ENCODE measurements at regions not wholly inside any gene's neighbourhood (a gene's known extent, or its start where the extent isn't known, plus 50 kb on each side); places are given as distances from the start of the nearest gene placed in this dataset.
"Not testable (repeated sequence)": the region's sequence is repeated elsewhere in the genome, so short reads cannot be mapped to it uniquely, and the experiment has no call there.

GRCh38 chr4:4050781-4051180 lies 175.9 kb downstream of the OTOP1 start:
- not testable (repeated sequence) for DNase-seq

GRCh38 chr4:4052933-4053332 lies 173.8 kb downstream of the OTOP1 start:
- DNase-seq = not testable (repeated sequence)

GRCh38 chr4:4057226-4057625 lies 169.5 kb downstream of the OTOP1 start:
- DNase-seq = not testable (repeated sequence)

- DNase-seq = not testable (repeated sequence)
Measured at GRCh38 chr4:4084171-4084570, 142.6 kb downstream of the OTOP1 start.

- not testable (repeated sequence) for DNase-seq
Measured at GRCh38 chr4:4089716-4090419, 136.9 kb downstream of the OTOP1 start.

GRCh38 chr4:4090720-4091119 lies 136.0 kb downstream of the OTOP1 start:
- not testable (repeated sequence) for DNase-seq

- DNase-seq = not testable (repeated sequence)
Measured at GRCh38 chr4:4092159-4092558, 134.6 kb downstream of the OTOP1 start.

- not testable (repeated sequence) for DNase-seq
Measured at GRCh38 chr4:4099610-4100009, 127.1 kb downstream of the OTOP1 start.

- not testable (repeated sequence) for DNase-seq
Measured at GRCh38 chr4:4106923-4107322, 119.8 kb downstream of the OTOP1 start.

GRCh38 chr4:4107411-4108107 lies 119.2 kb downstream of the OTOP1 start:
- DNase-seq = not testable (repeated sequence)

GRCh38 chr4:4115381-4115780 lies 111.3 kb downstream of the OTOP1 start:
- DNase-seq = not testable (repeated sequence)

GRCh38 chr4:4116901-4117300 lies 109.8 kb downstream of the OTOP1 start:
- not testable (repeated sequence) for DNase-seq

GRCh38 chr4:4134368-4134767 lies 92.4 kb downstream of the OTOP1 start:
- DNase-seq = not testable (repeated sequence)

- DNase-seq = not testable (repeated sequence)
Measured at GRCh38 chr4:4136621-4137020, 90.1 kb downstream of the OTOP1 start.
